Fibroblast of mammary gland (primary cell): ENCODE measurements at regions not wholly inside any gene's neighbourhood (a gene's known extent, or its start where the extent isn't known, plus 50 kb on each side); places are given as distances from the start of the nearest gene placed in this dataset.
"Not testable (repeated sequence)": the region's sequence is repeated elsewhere in the genome, so short reads cannot be mapped to it uniquely, and the experiment has no call there.

Source experiments
- DNase-seq: peaks from one replicate; pipeline ENCODE4 v3.0.0-alpha.2; 2010; ENCODE audit warnings: low read depth
- H3K4me3 ChIP-seq: 2 replicates; pipeline ENCODE4 v1.5.1; 2011; ENCODE audit warnings: low read depth, mild to moderate bottlenecking, low read length, moderate library complexity; ENCODE audit not compliant: control insufficient read depth
- CTCF ChIP-seq: conservative IDR thresholded peaks from 2 replicates; pipeline ENCODE4 v1.5.1; 2011; ENCODE audit warnings: low read depth, low read length, inconsistent platforms; ENCODE audit not compliant: control insufficient read depth, insufficient read depth

GRCh38 chr12:107597695-107598410 is 87.7 kb upstream of the PWP1 start:
- no peak for TF ChIP-seq CTCF
- DNase-seq, result no peak
- H3K4me3 ChIP-seq, result no peak overlapping the region

- H3K4me3 ChIP-seq, result no peak overlapping the region
- DNase-seq, result no peak
- TF ChIP-seq CTCF, result no peak
These were observed 86.7 kb upstream of the PWP1 start for GRCh38 chr12:107598906-107599305.

- DNase-seq, result no peak
- no peak overlapping the region for H3K4me3 ChIP-seq
- no peak for TF ChIP-seq CTCF
These were observed 84.9 kb upstream of the PWP1 start for GRCh38 chr12:107600581-107601144.

- no peak overlapping the region for H3K4me3 ChIP-seq
- TF ChIP-seq CTCF, result no peak
- DNase-seq, result no peak
These were observed 83.2 kb upstream of the PWP1 start for GRCh38 chr12:107602446-107602845.

- TF ChIP-seq CTCF, result no peak
- H3K4me3 ChIP-seq, result no peak overlapping the region
- DNase-seq, result no peak
These were observed 80.3 kb upstream of the PWP1 start for GRCh38 chr12:107605293-107605692.

GRCh38 chr12:107607464-107608392 is 77.9 kb upstream of the PWP1 start:
- no peak overlapping the region for H3K4me3 ChIP-seq
- DNase-seq, result peak; percentile 72
- TF ChIP-seq CTCF, result peak; percentile 95

GRCh38 chr12:107608779-107609178 is 76.8 kb upstream of the PWP1 start:
- not testable (repeated sequence) for H3K4me3 ChIP-seq, DNase-seq
